ENCODE measurements at regions not wholly inside any gene's neighbourhood (a gene's known extent, or its start where the extent isn't known, plus 50 kb on each side); places are given as distances from the start of the nearest gene placed in this dataset.

- intact Hi-C loops (cut with micrococcal nuclease), result no loop called here
These were observed 1416.3 kb downstream of the MAT2B start for GRCh38 chr5:164921722-164922121.

- intact Hi-C loops (cut with micrococcal nuclease), result no loop called here
These were observed 1428.6 kb downstream of the MAT2B start for GRCh38 chr5:164934039-164934438.

GRCh38 chr5:164934561-164934960, 1429.1 kb downstream of the MAT2B start:
- intact Hi-C loops (cut with micrococcal nuclease), result no loop called here

- intact Hi-C loops (cut with micrococcal nuclease), result no loop called here
These were observed 1435.7 kb downstream of the MAT2B start for GRCh38 chr5:164941132-164941531.

GRCh38 chr5:164950927-164951326, 1445.5 kb downstream of the MAT2B start:
- intact Hi-C loops (cut with micrococcal nuclease), result no loop called here

GRCh38 chr5:164951570-164951969, 1446.2 kb downstream of the MAT2B start:
- intact Hi-C loops (cut with micrococcal nuclease), result no loop called here

GRCh38 chr5:164958688-164959087, 1453.3 kb downstream of the MAT2B start:
- intact Hi-C loops (cut with micrococcal nuclease), result no loop called here

- intact Hi-C loops (cut with micrococcal nuclease), result no loop called here
These were observed 1454.3 kb downstream of the MAT2B start for GRCh38 chr5:164959761-164960160.

- intact Hi-C loops (cut with micrococcal nuclease), result no loop called here
These were observed 1457.0 kb downstream of the MAT2B start for GRCh38 chr5:164962329-164962961.

GRCh38 chr5:164966611-164967010, 1461.2 kb downstream of the MAT2B start:
- intact Hi-C loops (cut with micrococcal nuclease), result no loop called here

- intact Hi-C loops (cut with micrococcal nuclease), result no loop called here
These were observed 1461.9 kb downstream of the MAT2B start for GRCh38 chr5:164967354-164967753.

GRCh38 chr5:164972973-164973372, 1467.6 kb downstream of the MAT2B start:
- intact Hi-C loops (cut with micrococcal nuclease), result no loop called here

GRCh38 chr5:164975986-164976385, 1470.6 kb downstream of the MAT2B start:
- intact Hi-C loops (cut with micrococcal nuclease), result no loop called here

GRCh38 chr5:164980480-164980879, 1475.1 kb downstream of the MAT2B start:
- intact Hi-C loops (cut with micrococcal nuclease), result no loop called here

GRCh38 chr5:164998142-164998541, 1492.7 kb downstream of the MAT2B start:
- intact Hi-C loops (cut with micrococcal nuclease), result no loop called here

- intact Hi-C loops (cut with micrococcal nuclease), result no loop called here
These were observed 1493.2 kb downstream of the MAT2B start for GRCh38 chr5:164998590-164998989.

GRCh38 chr5:165000479-165001190, 1495.2 kb downstream of the MAT2B start:
- intact Hi-C loops (cut with micrococcal nuclease), result no loop called here

GRCh38 chr5:165003283-165003682, 1497.9 kb downstream of the MAT2B start:
- intact Hi-C loops (cut with micrococcal nuclease), result no loop called here

GRCh38 chr5:165004175-165004574, 1498.8 kb downstream of the MAT2B start:
- intact Hi-C loops (cut with micrococcal nuclease), result no loop called here

- intact Hi-C loops (cut with micrococcal nuclease), result no loop called here
These were observed 1509.0 kb downstream of the MAT2B start for GRCh38 chr5:165014439-165014838.

GRCh38 chr5:165015126-165015525, 1509.7 kb downstream of the MAT2B start:
- intact Hi-C loops (cut with micrococcal nuclease), result no loop called here

GRCh38 chr5:165015547-165015946, 1510.1 kb downstream of the MAT2B start:
- intact Hi-C loops (cut with micrococcal nuclease), result no loop called here

- intact Hi-C loops (cut with micrococcal nuclease), result no loop called here
These were observed 1521.6 kb downstream of the MAT2B start for GRCh38 chr5:165026971-165027370.

Data from T-helper 1 cell treated with Interleukin-12 subunit alpha and Interleukin-12 subunit beta and Interleukin-4 antibody, amounts not matched to agents 30 ng/mL and 1 ng/mL, for 36 hours (primary cell).